ENCODE measurements at regions not wholly inside any gene's neighbourhood (a gene's known extent, or its start where the extent isn't known, plus 50 kb on each side); places are given as distances from the start of the nearest gene placed in this dataset.
A peak's percentile ranks its signal among the peaks of the same experiment; 100 is the strongest.

DNA sequence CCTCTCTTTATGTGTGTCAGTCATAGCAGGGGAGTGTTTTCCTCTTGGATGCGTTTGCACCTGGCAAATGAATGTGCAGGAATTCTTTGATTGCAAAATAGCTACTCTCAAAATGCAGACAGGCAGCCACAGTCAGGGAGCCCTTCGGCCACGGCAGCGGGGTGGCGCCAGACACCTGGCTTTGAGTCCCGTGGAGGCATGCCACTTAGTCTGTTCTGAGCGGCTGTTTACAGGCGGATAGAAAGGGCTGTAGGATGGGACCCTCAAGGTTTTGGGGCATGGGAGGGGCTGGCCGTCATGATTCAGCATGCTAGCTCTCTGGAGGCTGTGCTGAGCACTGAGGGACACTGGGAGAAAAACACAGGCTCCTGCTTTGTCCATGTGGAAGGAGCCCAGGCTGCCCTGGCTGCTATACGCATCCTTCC lies 117.1 kb downstream of the SLC25A47 start:
- Histone ChIP-seq H3K4me3 (replicated peaks in 1 of 4; ENCODE audit: control extremely low read depth in 1 of 4, insufficient read depth in 1 of 4, low read depth in 3 of 4, low read length in 4 of 4) (no peak overlapping the region), H3K9me3 (ENCODE audit: control insufficient read depth, insufficient read depth, low read depth, low read length) (no peaks in the 10 kb centered on the region), H3K79me2 (ENCODE audit: control insufficient read depth, insufficient read depth, low read length) (no peaks in the 10 kb centered on the region), H3K27ac (ENCODE audit: insufficient read depth, low read length) (no peak overlapping the region), H3K36me3 (ENCODE audit: control insufficient read depth, insufficient read depth, low read length) (no peaks in the 10 kb centered on the region), H3K9ac (ENCODE audit: insufficient read depth, low read length) (no peak overlapping the region), H3K4me1 (ENCODE audit: control insufficient read depth, extremely low read depth, insufficient read depth, low read length) (no peaks in the 10 kb centered on the region), H2AFZ (ENCODE audit: low read length) (no peak overlapping the region), H4K20me1 (ENCODE audit: control insufficient read depth, extremely low read depth, insufficient read depth, low read length) (no peaks in the 10 kb centered on the region), H3K4me2 (ENCODE audit: extremely low read depth, insufficient read depth, low read length) (no peak overlapping the region), H3K27me3 (ENCODE audit: control insufficient read depth, insufficient read depth, low read length) (no peaks in the 10 kb centered on the region)
- TF ChIP-seq, protein P1, sequence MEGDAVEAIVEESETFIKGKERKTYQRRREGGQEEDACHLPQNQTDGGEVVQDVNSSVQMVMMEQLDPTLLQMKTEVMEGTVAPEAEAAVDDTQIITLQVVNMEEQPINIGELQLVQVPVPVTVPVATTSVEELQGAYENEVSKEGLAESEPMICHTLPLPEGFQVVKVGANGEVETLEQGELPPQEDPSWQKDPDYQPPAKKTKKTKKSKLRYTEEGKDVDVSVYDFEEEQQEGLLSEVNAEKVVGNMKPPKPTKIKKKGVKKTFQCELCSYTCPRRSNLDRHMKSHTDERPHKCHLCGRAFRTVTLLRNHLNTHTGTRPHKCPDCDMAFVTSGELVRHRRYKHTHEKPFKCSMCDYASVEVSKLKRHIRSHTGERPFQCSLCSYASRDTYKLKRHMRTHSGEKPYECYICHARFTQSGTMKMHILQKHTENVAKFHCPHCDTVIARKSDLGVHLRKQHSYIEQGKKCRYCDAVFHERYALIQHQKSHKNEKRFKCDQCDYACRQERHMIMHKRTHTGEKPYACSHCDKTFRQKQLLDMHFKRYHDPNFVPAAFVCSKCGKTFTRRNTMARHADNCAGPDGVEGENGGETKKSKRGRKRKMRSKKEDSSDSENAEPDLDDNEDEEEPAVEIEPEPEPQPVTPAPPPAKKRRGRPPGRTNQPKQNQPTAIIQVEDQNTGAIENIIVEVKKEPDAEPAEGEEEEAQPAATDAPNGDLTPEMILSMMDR (conservative IDR thresholded peaks at IDR 0.05 in 1 of 2, IDR thresholded peaks at IDR 0.05 in 1 of 2; ENCODE audit: low read depth in 1 of 2, low read length in 2 of 2) = peak; percentile 48 to 72
- no peak for TF ChIP-seq EZH2 (IDR thresholded peaks at IDR 0.05; ENCODE audit: low read length, missing control alignments)
- peak; percentile 51 to 85 for DNase-seq (ENCODE audit: low read depth in 2 of 2)

DNA sequence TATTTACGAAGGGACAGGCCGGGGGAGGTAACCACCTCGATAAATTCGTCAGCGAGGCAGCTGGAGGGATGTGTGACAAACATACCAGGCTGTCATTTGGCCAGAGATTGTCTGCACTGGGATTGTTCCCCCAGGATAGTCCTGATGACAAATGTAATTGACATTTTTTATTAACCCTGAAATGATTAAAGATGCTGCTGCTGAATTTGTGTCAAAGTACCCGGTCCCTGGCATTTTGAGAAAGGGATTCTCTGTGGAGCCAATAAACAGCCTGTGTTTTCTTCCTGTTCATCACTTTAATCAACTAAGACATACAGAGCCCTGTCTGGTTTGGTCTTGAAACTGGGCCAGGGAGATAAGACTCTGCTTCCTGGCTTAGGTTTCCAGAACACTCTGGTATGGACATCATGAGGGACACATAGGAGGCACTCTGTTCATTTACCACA lies 117.6 kb downstream of the SLC25A47 start:
- no peak overlapping the region for H3K4me2 ChIP-seq (ENCODE audit: extremely low read depth, insufficient read depth, low read length)
- peak in 1 of 2 donors; percentile 60 for DNase-seq (ENCODE audit: low read depth in 2 of 2)
- H2AFZ ChIP-seq (ENCODE audit: low read length) = no peak overlapping the region
- no peaks in the 10 kb centered on the region for H3K36me3 ChIP-seq (ENCODE audit: control insufficient read depth, insufficient read depth, low read length)
- no peaks in the 10 kb centered on the region for H3K79me2 ChIP-seq (ENCODE audit: control insufficient read depth, insufficient read depth, low read length)
- TF ChIP-seq, protein P1 (conservative IDR thresholded peaks at IDR 0.05 in 1 of 2, IDR thresholded peaks at IDR 0.05 in 1 of 2; ENCODE audit: low read depth in 1 of 2, low read length in 2 of 2) = no peak
- TF ChIP-seq EZH2 (IDR thresholded peaks at IDR 0.05; ENCODE audit: low read length, missing control alignments) = no peak
- no peak overlapping the region for H3K9ac ChIP-seq (ENCODE audit: insufficient read depth, low read length)
- no peaks in the 10 kb centered on the region for H3K27me3 ChIP-seq (ENCODE audit: control insufficient read depth, insufficient read depth, low read length)
- H4K20me1 ChIP-seq (ENCODE audit: control insufficient read depth, extremely low read depth, insufficient read depth, low read length) = no peaks in the 10 kb centered on the region
- no peaks in the 10 kb centered on the region for H3K4me1 ChIP-seq (ENCODE audit: control insufficient read depth, extremely low read depth, insufficient read depth, low read length)
- H3K27ac ChIP-seq (ENCODE audit: insufficient read depth, low read length) = no peak overlapping the region
- no peak overlapping the region for H3K4me3 ChIP-seq (replicated peaks in 1 of 4; ENCODE audit: control extremely low read depth in 1 of 4, insufficient read depth in 1 of 4, low read depth in 3 of 4, low read length in 4 of 4)
- H3K9me3 ChIP-seq (ENCODE audit: control insufficient read depth, insufficient read depth, low read depth, low read length) = no peaks in the 10 kb centered on the region

DNA sequence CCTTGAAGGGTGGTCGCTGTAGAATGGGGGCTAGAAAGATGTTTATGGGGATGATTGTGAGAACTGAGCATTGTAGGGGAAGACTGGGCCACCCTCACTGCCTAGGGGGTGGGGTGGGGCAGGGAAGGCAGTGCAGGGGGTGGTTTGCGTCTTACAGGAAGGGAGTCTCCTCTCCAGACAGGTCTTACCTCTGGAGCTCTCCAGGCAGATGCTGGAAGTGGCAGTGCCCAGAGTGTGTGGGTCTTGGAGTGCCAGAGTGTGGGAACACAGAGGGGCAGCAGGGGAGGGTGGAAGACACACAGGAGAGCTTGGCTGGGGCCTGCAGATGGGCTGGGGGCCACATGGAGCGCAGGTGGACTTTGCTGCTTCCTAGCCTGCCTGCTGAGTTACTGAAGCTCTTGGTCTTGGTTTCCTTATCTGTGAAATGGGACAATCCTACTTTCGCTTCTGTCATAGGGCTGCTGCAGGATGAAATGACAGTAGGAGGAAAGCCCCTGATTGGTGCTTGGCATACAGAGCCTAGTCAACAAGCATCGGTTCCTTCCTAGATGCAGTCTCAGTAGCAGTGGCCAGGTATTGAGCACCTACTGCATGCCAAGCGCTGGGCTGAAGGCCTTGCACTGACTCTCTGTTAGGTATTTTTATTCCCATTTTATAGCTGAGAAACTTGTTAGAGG lies 118.3 kb downstream of the SLC25A47 start:
- no peaks in the 10 kb centered on the region for H3K4me1 ChIP-seq (ENCODE audit: control insufficient read depth, extremely low read depth, insufficient read depth, low read length)
- no peaks in the 10 kb centered on the region for H3K36me3 ChIP-seq (ENCODE audit: control insufficient read depth, insufficient read depth, low read length)
- H3K4me3 ChIP-seq (replicated peaks in 1 of 4; ENCODE audit: control extremely low read depth in 1 of 4, insufficient read depth in 1 of 4, low read depth in 3 of 4, low read length in 4 of 4) = no peak overlapping the region
- H4K20me1 ChIP-seq (ENCODE audit: control insufficient read depth, extremely low read depth, insufficient read depth, low read length) = no peaks in the 10 kb centered on the region
- no peak overlapping the region for H2AFZ ChIP-seq (ENCODE audit: low read length)
- no peaks in the 10 kb centered on the region for H3K79me2 ChIP-seq (ENCODE audit: control insufficient read depth, insufficient read depth, low read length)
- H3K27me3 ChIP-seq (ENCODE audit: control insufficient read depth, insufficient read depth, low read length) = no peaks in the 10 kb centered on the region
- H3K27ac ChIP-seq (ENCODE audit: insufficient read depth, low read length) = no peak overlapping the region
- TF ChIP-seq EZH2 (IDR thresholded peaks at IDR 0.05; ENCODE audit: low read length, missing control alignments) = no peak
- TF ChIP-seq, protein P1 (conservative IDR thresholded peaks at IDR 0.05 in 1 of 2, IDR thresholded peaks at IDR 0.05 in 1 of 2; ENCODE audit: low read depth in 1 of 2, low read length in 2 of 2) = no peak
- no peak overlapping the region for H3K9ac ChIP-seq (ENCODE audit: insufficient read depth, low read length)
- no peak overlapping the region for H3K4me2 ChIP-seq (ENCODE audit: extremely low read depth, insufficient read depth, low read length)
- DNase-seq (ENCODE audit: low read depth in 2 of 2) = no peak
- H3K9me3 ChIP-seq (ENCODE audit: control insufficient read depth, insufficient read depth, low read depth, low read length) = no peaks in the 10 kb centered on the region

All from fibroblast of lung (primary cell).